K562 (cell line): ENCODE measurements at regions not wholly inside any gene's neighbourhood (a gene's known extent, or its start where the extent isn't known, plus 50 kb on each side); places are given as distances from the start of the nearest gene placed in this dataset.

ENCODE experiments used
- ATAC-seq: fragments of 200-7000 bp; cut with Tn5 transposase; 3 replicates; pipeline ENCODE4 v1.9.1; 2020; ENCODE audit warnings: moderate library complexity
- BruUV-seq: library from RNA; stranded (reverse); fragments of 400-500 nt; replicated peaks from 2 replicates; lab custom pipeline; 2021; lab: Mats Ljungman, UMichigan
- CTCF ChIA-PET: fragments of 300-600 bp; formaldehyde crosslinking; extraction: SDS; loops from one replicate; lab custom pipeline; 2021; ENCODE audit warnings: low intra/inter-chr PET ratio; lab: Yijun Ruan, JAX
- POLR2A ChIA-PET: fragments of 300-600, 350-650 bp; sonication (Branson Sonifier 250); formaldehyde crosslinking; extraction: SDS; loops from one replicate; lab custom pipeline; 2021; ENCODE audit warnings: antibody characterized with exemption, inconsistent platforms; lab: Yijun Ruan, JAX
- DNase-seq, 4 experiments: peaks; one replicate each; pipeline versions ENCODE4 v3.0.0 to v3.0.0-alpha.2; 2011 to 2018; ENCODE audit warnings: low spot score in 3 of 4, mixed read lengths in 3 of 4; ENCODE audit errors: extremely low read depth in 1 of 4
- FAIRE-seq: peaks from 2 replicates; lab custom pipeline; 2011; peaks lifted over from hg19 to GRCh38; lab: Jason Lieb, UNC
- H2AFZ ChIP-seq: 2 replicates; pipeline ENCODE4 v1.6.0; 2011; ENCODE audit warnings: low read depth, low read length, control low read depth, inconsistent platforms
- H3K27ac ChIP-seq: fragments of 200-600 bp; 3 replicates; pipeline ENCODE4 v1.8.0; 2011; ENCODE audit warnings: low read depth, mild to moderate bottlenecking, control low read depth, inconsistent platforms, low read length, moderate library complexity, mixed read lengths; ENCODE audit errors: extremely low read depth
- H3K27me3 ChIP-seq, 2 experiments: fragments of 300-600 bp in 1 of 2; 2 replicates in 1 of 2; 3 replicates in 1 of 2; pipeline versions ENCODE4 v1.6.0 to v1.8.0; 2011; ENCODE audit warnings: inconsistent platforms in 2 of 2, low read length in 2 of 2, mild to moderate bottlenecking in 1 of 2, mixed read lengths in 1 of 2, moderate library complexity in 1 of 2; ENCODE audit not compliant: control insufficient read depth in 2 of 2, insufficient read depth in 2 of 2
- H3K36me3 ChIP-seq: fragments of 300-600 bp; 3 replicates; pipeline ENCODE4 v1.8.0; 2011; ENCODE audit warnings: mild to moderate bottlenecking, low read length, inconsistent platforms; ENCODE audit not compliant: control insufficient read depth, insufficient read depth
- H3K4me1 ChIP-seq, 2 experiments: fragments of 200-600 bp in 1 of 2; replicated peaks in 1 of 2; 2 replicates in 1 of 2; 3 replicates in 1 of 2; pipeline versions ENCODE4 v1.5.1 to v1.8.0; 2011; ENCODE audit warnings: inconsistent platforms in 2 of 2, low read length in 2 of 2, mild to moderate bottlenecking in 1 of 2, mixed read lengths in 1 of 2, moderate library complexity in 1 of 2; ENCODE audit not compliant: control insufficient read depth in 2 of 2, insufficient read depth in 2 of 2
- H3K4me2 ChIP-seq: 2 replicates; pipeline ENCODE4 v1.6.1; 2011; ENCODE audit warnings: low read length, control low read depth, inconsistent platforms, mixed read lengths; ENCODE audit not compliant: insufficient read depth
- H3K4me3 ChIP-seq: fragments of 200-600 bp; sonication (generic), shearing (Covaris generic); 2 replicates; pipeline ENCODE4 v1.5.1; 2016; ENCODE audit warnings: control low read depth, inconsistent platforms
- H3K79me2 ChIP-seq: fragments of 200-600 bp; 3 replicates; pipeline ENCODE4 v1.8.0; 2011; ENCODE audit warnings: low read length, inconsistent platforms; ENCODE audit not compliant: control insufficient read depth, insufficient read depth
- H3K9ac ChIP-seq, 2 experiments: 2 replicates each; pipeline versions ENCODE4 v1.6.0 to v1.6.1; 2011; ENCODE audit warnings: low read depth in 2 of 2, low read length in 2 of 2, control low read depth in 1 of 2, inconsistent platforms in 1 of 2, mild to moderate bottlenecking in 1 of 2, mixed read lengths in 1 of 2; ENCODE audit not compliant: insufficient read depth in 1 of 2
- H3K9me1 ChIP-seq: one replicate; pipeline ENCODE4 v1.6.0; 2011; ENCODE audit warnings: inconsistent platforms, mild to moderate bottlenecking, low read length, moderate library complexity; ENCODE audit not compliant: control insufficient read depth, insufficient read depth
- H3K9me3 ChIP-seq: replicated peaks from 2 replicates; pipeline ENCODE4 v1.5.1; 2011; ENCODE audit warnings: low read depth, low read length, inconsistent platforms; ENCODE audit not compliant: control insufficient read depth, insufficient read depth
- H4K20me1 ChIP-seq: replicated peaks from 2 replicates; pipeline ENCODE4 v1.6.1; 2011; ENCODE audit warnings: low read length, inconsistent platforms, mixed read lengths; ENCODE audit not compliant: control insufficient read depth, insufficient read depth
- ATF6 ChIP-seq: sonication (generic); formaldehyde crosslinking; IDR thresholded peaks from 2 replicates; pipeline ENCODE4 v1.4.0; 2020; ENCODE audit warnings: mild to moderate bottlenecking, missing genetic modification reagents
- BRCA1 ChIP-seq, 2 experiments: fragments of 450-650 bp in 1 of 2; sonication (generic) in 1 of 2; formaldehyde crosslinking in 1 of 2; IDR thresholded peaks; 2 replicates each; pipeline versions ENCODE4 v1.5.0 to v1.6.1; 2017 to 2020; ENCODE audit warnings: mild to moderate bottlenecking in 1 of 2, missing genetic modification reagents in 1 of 2
- DIDO1 ChIP-seq: fragments of 450-650 bp; IDR thresholded peaks from 2 replicates; pipeline ENCODE4 v1.6.1; 2016; ENCODE audit warnings: low read depth, missing biosample characterization, missing genetic modification characterization
- HDGF ChIP-seq: fragments of 450-650 bp; IDR thresholded peaks from 2 replicates; pipeline ENCODE4 v1.6.1; 2016
- IRF1 ChIP-seq: sonication (generic); formaldehyde crosslinking; IDR thresholded peaks from 2 replicates; pipeline ENCODE4 v1.8.0; 2022; ENCODE audit warnings: missing genetic modification reagents, mild to moderate bottlenecking, borderline replicate concordance
- MXI1 ChIP-seq: IDR thresholded peaks from 2 replicates; pipeline ENCODE4 v1.6.1; 2011; ENCODE audit warnings: low read depth, mild to moderate bottlenecking, improper control_type of control experiment, low read length
- NELFE ChIP-seq: IDR thresholded peaks from 2 replicates; pipeline ENCODE4 v1.6.1; 2011; ENCODE audit warnings: mild to moderate bottlenecking; ENCODE audit not compliant: insufficient read depth, insufficient read length
- NFIC ChIP-seq: fragments of 450-650 bp; IDR thresholded peaks from 2 replicates; pipeline ENCODE4 v1.6.1; 2017; ENCODE audit warnings: mild to moderate bottlenecking, inconsistent platforms
- SMAD1 ChIP-seq: fragments of 150-350 bp; IDR thresholded peaks from 2 replicates; pipeline ENCODE4 v1.6.1; 2014; ENCODE audit warnings: low read length, low read depth; ENCODE audit not compliant: partially characterized antibody
- SRSF9 ChIP-seq: fragments of 200-400 bp; formaldehyde crosslinking; IDR thresholded peaks from 2 replicates; pipeline ENCODE4 v1.6.1; 2017; ENCODE audit warnings: low read depth, low read length, borderline replicate concordance
- THAP12 ChIP-seq: fragments of 250-450 bp; sonication (Bioruptor Pico); IDR thresholded peaks from 2 replicates; pipeline ENCODE4 v1.9.0; 2021; ENCODE audit warnings: mild to moderate bottlenecking, inconsistent platforms
- USF2 ChIP-seq: sonication (generic); formaldehyde crosslinking; IDR thresholded peaks from 2 replicates; pipeline ENCODE4 v1.5.0; 2020; ENCODE audit warnings: missing genetic modification reagents
- ZNF174 ChIP-seq: fragments of 250-450 bp; sonication (Bioruptor Pico); IDR thresholded peaks from 2 replicates; pipeline ENCODE4 v1.4.0; 2020; ENCODE audit warnings: mild to moderate bottlenecking
- ZNF3 ChIP-seq: fragments of 250-450 bp; sonication (Bioruptor Pico); IDR thresholded peaks from 2 replicates; pipeline ENCODE4 v1.5.0; 2021; ENCODE audit warnings: mild to moderate bottlenecking, moderate library complexity
- ZNF449 ChIP-seq: fragments of 250-450 bp; sonication (Bioruptor Pico); IDR thresholded peaks from 2 replicates; pipeline ENCODE4 v1.8.0; 2022; ENCODE audit warnings: moderate library complexity, mild to moderate bottlenecking, inconsistent platforms
- WGBS: fragments of 100-300 bp; shearing (Covaris generic); methylation state at CpG from one replicate; pipeline ENCODE4 v1.1.6; 2016; ENCODE audit warnings: low coverage, mixed read lengths; ENCODE audit not compliant: insufficient coverage; ENCODE audit errors: missing lambda C conversion rate; 5-methylcytosine and 5-hydroxymethylcytosine counted together
- in situ Hi-C: fragments of 300-500 bp; cut with MboI; formaldehyde crosslinking; loops from 4 replicates; pipeline ENCODE4 v1.15.0; 2018; ENCODE audit warnings: inconsistent platforms, mixed read lengths
- intact Hi-C: fragments of 100-400 bp; cut with micrococcal nuclease; formaldehyde crosslinking; loops from 2 replicates; pipeline ENCODE4 v1.14.2; 2022

GRCh38 chr7:31271641-31272405, 68.7 kb downstream of the NEUROD6 start:
- H3K4me3 ChIP-seq = no peak overlapping the region
- BruUV-seq = no TSS peak
- H3K9ac ChIP-seq = no peak overlapping the region
- POLR2A ChIA-PET = no interaction called here
- H3K27me3 ChIP-seq = no peaks in the 10 kb centered on the region; a peak in 1 of 5 replicates
- 1% methylated on average over 5 of the region's 5 CpGs for WGBS
- no peaks in the 10 kb centered on the region for H3K79me2 ChIP-seq
- in situ Hi-C loops (no loop called here), intact Hi-C loops (no loop called here)
- no peaks in the 10 kb centered on the region for H3K4me1 ChIP-seq
- H2AFZ ChIP-seq = no peak overlapping the region
- no peaks in the 10 kb centered on the region for H4K20me1 ChIP-seq
- no peaks in the 10 kb centered on the region for H3K36me3 ChIP-seq
- H3K4me2 ChIP-seq = no peak overlapping the region
- no peak for ATAC-seq
- CTCF ChIA-PET = no interaction called here
- no peaks in the 10 kb centered on the region for H3K9me3 ChIP-seq
- FAIRE-seq = no peak
- H3K27ac ChIP-seq = no peak overlapping the region
- no peak for DNase-seq
- no peaks in the 10 kb centered on the region for H3K9me1 ChIP-seq
- TF ChIP-seq NFIC (no peak), SMAD1 (no peak), SRSF9 (no peak), ZNF3 (CRISPR knock-in tag) (no peak), ZNF449 (CRISPR knock-in tag) (no peak), THAP12 (CRISPR knock-in tag) (no peak), BRCA1 (IDR thresholded peaks at IDR 0.05) (no peak), BRCA1 (CRISPR knock-in tag; IDR thresholded peaks at IDR 0.05) (no peak), MXI1 (no peak), HDGF (no peak), ATF6 (no peak), DIDO1 (no peak), USF2 (CRISPR knock-in tag) (no peak), IRF1 (no peak), ZNF174 (CRISPR knock-in tag) (no peak), NELFE (no peak)
